Hepatocyte (in vitro differentiated cells): ENCODE measurements at regions not wholly inside any gene's neighbourhood (a gene's known extent, or its start where the extent isn't known, plus 50 kb on each side); places are given as distances from the start of the nearest gene placed in this dataset.

Experiments used
- EZH2 ChIP-seq: fragments of 200-600 bp; sonication (generic); IDR thresholded peaks from 2 replicates; pipeline ENCODE4 v1.6.1; 2016; ENCODE audit warnings: antibody characterized with exemption, mild to moderate bottlenecking, borderline replicate concordance
- EZH2phosphoT487 ChIP-seq: fragments of 200-600 bp; sonication (generic); IDR thresholded peaks from one replicate; pipeline ENCODE4 v1.6.1; 2018; ENCODE audit warnings: antibody characterized with exemption, mild to moderate bottlenecking, low read depth, moderate library complexity; ENCODE audit not compliant: unreplicated experiment, severe bottlenecking

GRCh38 chr2:67186326-67186725, 210.8 kb upstream of the ETAA1 start:
- TF ChIP-seq EZH2, result no peak
- no peak for TF ChIP-seq EZH2phosphoT487
